GM12874 (cell line): ENCODE measurements at regions not wholly inside any gene's neighbourhood (a gene's known extent, or its start where the extent isn't known, plus 50 kb on each side); places are given as distances from the start of the nearest gene placed in this dataset.

ENCODE experiments used
- CTCF ChIP-seq: IDR thresholded peaks from 2 replicates; pipeline ENCODE4 v1.5.1; 2011; ENCODE audit warnings: low read depth, mild to moderate bottlenecking, control low read depth, low read length, moderate library complexity; ENCODE audit not compliant: insufficient read depth

DNA sequence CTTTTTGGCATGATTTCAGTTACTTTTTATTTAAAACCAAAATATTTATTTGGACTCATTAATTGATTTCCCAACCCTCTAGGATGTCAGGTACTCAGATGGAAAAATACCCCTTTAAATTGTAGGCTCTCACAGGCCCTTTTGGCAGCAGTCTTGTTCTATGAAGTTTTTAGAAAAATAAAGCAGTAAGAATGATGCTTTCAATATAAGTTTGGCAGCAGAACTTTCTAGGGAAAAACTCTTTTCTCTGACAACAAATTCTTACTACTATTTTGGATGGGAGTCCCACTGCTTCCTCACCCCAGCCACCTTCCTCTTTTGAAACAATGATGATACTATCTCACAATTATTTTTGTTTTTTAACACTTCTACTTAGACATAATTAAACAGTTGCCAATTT is 581.6 kb upstream of the SGCG start:
- no peak for TF ChIP-seq CTCF

DNA sequence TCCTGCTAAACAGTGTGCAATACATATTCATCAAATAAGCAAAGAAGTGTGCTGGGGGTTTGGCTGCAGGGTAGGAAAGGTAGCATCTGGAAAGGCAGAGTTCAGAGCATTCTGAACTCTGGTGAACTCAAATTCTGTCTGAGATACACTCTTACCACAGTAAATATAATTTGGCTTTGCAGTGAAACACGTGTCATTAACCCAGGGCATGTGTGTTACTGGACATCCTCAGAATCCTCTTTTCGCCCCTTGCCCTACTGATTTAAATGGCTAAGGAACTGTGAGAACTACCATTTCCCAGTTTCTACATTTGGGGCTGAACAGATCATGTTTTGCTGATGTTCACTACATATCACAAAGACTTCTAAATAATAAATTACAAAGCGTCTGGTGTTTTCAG is 562.8 kb upstream of the SGCG start:
- no peak for TF ChIP-seq CTCF

GRCh38 chr13:22625691-22626090 is 555.1 kb upstream of the SGCG start:
- TF ChIP-seq CTCF, result no peak

DNA sequence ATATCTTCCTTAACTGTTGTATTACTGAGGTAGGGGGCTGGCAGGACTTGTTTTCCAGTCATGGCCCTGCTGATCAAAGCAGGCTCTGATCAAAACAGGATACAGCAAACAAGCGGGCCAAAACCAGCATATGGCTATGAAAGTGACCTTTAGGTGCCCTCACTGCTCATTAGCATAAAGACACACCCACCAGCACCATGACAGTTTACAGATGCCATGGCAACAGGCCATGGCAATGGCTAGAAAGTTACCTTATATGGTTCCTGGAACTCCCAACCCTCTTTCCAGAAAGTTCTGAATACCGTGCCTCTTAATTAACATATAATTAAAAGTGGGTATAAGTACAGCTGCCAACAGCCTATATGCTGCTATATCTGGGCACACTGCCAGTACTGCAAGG is 551.4 kb upstream of the SGCG start:
- TF ChIP-seq CTCF, result no peak

- no peak for TF ChIP-seq CTCF
These were observed 538.7 kb upstream of the SGCG start for GRCh38 chr13:22642088-22642487.

DNA sequence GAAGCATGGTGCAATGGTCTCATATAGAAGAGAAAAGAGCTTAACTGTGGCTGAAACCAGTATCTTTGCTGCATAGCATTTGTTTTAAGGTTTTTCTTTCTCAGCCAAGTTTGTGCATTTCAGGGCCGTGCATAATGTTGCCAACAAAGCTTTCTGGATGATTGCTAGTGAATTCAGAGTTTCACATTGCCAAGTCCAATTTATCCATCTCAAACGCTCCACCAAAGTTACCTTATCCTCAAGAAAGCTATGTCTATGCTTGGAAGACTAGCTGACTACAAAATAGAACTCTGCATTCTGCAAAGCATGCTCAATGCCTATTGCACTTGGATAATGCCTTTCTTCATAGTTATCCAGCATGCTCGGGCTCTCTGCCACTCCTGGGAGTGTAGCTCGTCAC is 535.8 kb upstream of the SGCG start:
- TF ChIP-seq CTCF, result no peak

DNA sequence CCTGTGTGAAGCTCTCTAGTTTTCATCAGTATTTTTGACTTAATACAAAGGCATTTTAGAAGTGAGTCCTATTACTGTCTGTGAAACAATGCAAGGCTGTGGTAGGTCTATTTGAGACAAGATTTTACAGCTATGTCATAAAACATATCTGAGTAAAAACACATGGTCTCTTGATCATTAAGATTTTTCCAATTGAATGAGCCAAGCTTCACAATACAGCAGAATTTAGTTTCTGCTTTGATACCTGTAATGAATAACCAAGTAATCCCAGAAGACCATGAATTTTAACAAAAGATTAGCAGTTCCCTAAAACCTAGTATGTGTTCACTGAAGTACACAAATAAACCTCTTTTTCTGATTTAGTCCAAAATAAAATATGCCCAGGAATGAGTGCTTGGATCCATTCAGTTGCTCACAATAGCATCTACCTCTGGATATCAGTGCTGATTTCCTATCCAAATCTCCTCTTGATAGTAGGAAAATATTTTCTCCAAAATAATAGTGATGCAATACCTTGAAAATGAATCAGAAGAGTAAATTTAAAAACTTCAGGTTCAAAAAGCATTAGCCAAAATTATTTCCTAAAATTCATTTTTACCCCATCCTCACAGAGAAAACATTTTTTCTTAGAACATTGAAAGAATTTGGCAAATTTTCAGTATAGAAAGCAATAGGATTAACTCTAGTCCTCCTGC is 533.5 kb upstream of the SGCG start:
- TF ChIP-seq CTCF, result no peak
